ENCODE measurements at regions not wholly inside any gene's neighbourhood (a gene's known extent, or its start where the extent isn't known, plus 50 kb on each side); places are given as distances from the start of the nearest gene placed in this dataset.

- BruUV-seq (replicated peaks) = no TSS peak
- intact Hi-C loops (cut with micrococcal nuclease; ENCODE audit: unreplicated experiment) = no loop called here
- no peaks in the 10 kb centered on the region for H3K9me3 ChIP-seq (ENCODE audit: control insufficient read depth, insufficient read depth, low read depth, low read length)
- no peaks in the 10 kb centered on the region for H3K27me3 ChIP-seq (ENCODE audit: control insufficient read depth, insufficient read depth, low read length)
- H3K27ac ChIP-seq (ENCODE audit: low read length) = no peak overlapping the region
- H3K4me1 ChIP-seq (ENCODE audit: control insufficient read depth, insufficient read depth, low read length) = no peaks in the 10 kb centered on the region
- no peak for TF ChIP-seq REST (IDR thresholded peaks at IDR 0.05; ENCODE audit: insufficient read depth in 1 of 2, low read depth in 2 of 2, low read length in 1 of 2)
- no peak for TF ChIP-seq POLR2AphosphoS5 (IDR thresholded peaks at IDR 0.05; ENCODE audit: low read depth, low read length)
- TF ChIP-seq CTCF (IDR thresholded peaks at IDR 0.05) = no peak
- no peak for TF ChIP-seq TCF7L2 (IDR thresholded peaks at IDR 0.05; ENCODE audit: low read depth, low read length)
- no peak for TF ChIP-seq SIN3A (IDR thresholded peaks at IDR 0.05; ENCODE audit: borderline replicate concordance, insufficient read depth, low read depth, low read length)
- ChIA-PET CTCF (no interaction called here), POLR2A (no interaction called here)
- no peak overlapping the region for H3K4me3 ChIP-seq (ENCODE audit: low read depth in 2 of 2, low read length in 2 of 2)
- in situ Hi-C loops (cut with HindIII; ENCODE audit: low pct_unique_long_range_greater_than_20kb, low sequenced_read_pairs) = no loop called here
- H3K36me3 ChIP-seq (ENCODE audit: control insufficient read depth, insufficient read depth, low read length) = no peaks in the 10 kb centered on the region
- ATAC-seq (no peak), DNase-seq (ENCODE audit: low read depth, low spot score) (no peak)
These were observed 995.2 kb upstream of the CDH2 start for GRCh38 chr18:29171892-29172755.

- Histone ChIP-seq H3K36me3 (ENCODE audit: control insufficient read depth, insufficient read depth, low read length) (no peaks in the 10 kb centered on the region), H3K27ac (ENCODE audit: low read length) (no peak overlapping the region), H3K27me3 (ENCODE audit: control insufficient read depth, insufficient read depth, low read length) (no peaks in the 10 kb centered on the region), H3K4me3 (ENCODE audit: low read depth in 2 of 2, low read length in 2 of 2) (no peak overlapping the region), H3K4me1 (ENCODE audit: control insufficient read depth, insufficient read depth, low read length) (no peaks in the 10 kb centered on the region), H3K9me3 (ENCODE audit: control insufficient read depth, insufficient read depth, low read depth, low read length) (no peaks in the 10 kb centered on the region)
- no peak for DNase-seq (ENCODE audit: low read depth, low spot score)
- in situ Hi-C loops (cut with HindIII; ENCODE audit: low pct_unique_long_range_greater_than_20kb, low sequenced_read_pairs) (no loop called here), intact Hi-C loops (cut with micrococcal nuclease; ENCODE audit: unreplicated experiment) (no loop called here)
- no TSS peak for BruUV-seq (replicated peaks)
- POLR2A ChIA-PET = no interaction called here
- no peak for ATAC-seq
- CTCF ChIA-PET = no interaction called here
- TF ChIP-seq CTCF (IDR thresholded peaks at IDR 0.05) (no peak), REST (IDR thresholded peaks at IDR 0.05; ENCODE audit: insufficient read depth in 1 of 2, low read depth in 2 of 2, low read length in 1 of 2) (no peak), TCF7L2 (IDR thresholded peaks at IDR 0.05; ENCODE audit: low read depth, low read length) (no peak), POLR2AphosphoS5 (IDR thresholded peaks at IDR 0.05; ENCODE audit: low read depth, low read length) (no peak), SIN3A (IDR thresholded peaks at IDR 0.05; ENCODE audit: borderline replicate concordance, insufficient read depth, low read depth, low read length) (no peak)
These were observed 992.7 kb upstream of the CDH2 start for GRCh38 chr18:29169599-29169998.

Measured in Panc1 (cell line).